Hepatocyte (in vitro differentiated cells): ENCODE measurements at regions not wholly inside any gene's neighbourhood (a gene's known extent, or its start where the extent isn't known, plus 50 kb on each side); places are given as distances from the start of the nearest gene placed in this dataset.

Experiments
- EZH2 ChIP-seq: fragments of 200-600 bp; sonication (generic); IDR thresholded peaks from 2 replicates; pipeline ENCODE4 v1.6.1; 2016; ENCODE audit warnings: antibody characterized with exemption, mild to moderate bottlenecking, borderline replicate concordance
- TF ChIP-seq, protein P1 (sequence below): fragments of 200-600 bp; sonication (generic); IDR thresholded peaks from 2 replicates; pipeline ENCODE4 v1.5.1; 2016; ENCODE audit warnings: antibody characterized with exemption, mild to moderate bottlenecking; ENCODE audit not compliant: poor library complexity

DNA sequence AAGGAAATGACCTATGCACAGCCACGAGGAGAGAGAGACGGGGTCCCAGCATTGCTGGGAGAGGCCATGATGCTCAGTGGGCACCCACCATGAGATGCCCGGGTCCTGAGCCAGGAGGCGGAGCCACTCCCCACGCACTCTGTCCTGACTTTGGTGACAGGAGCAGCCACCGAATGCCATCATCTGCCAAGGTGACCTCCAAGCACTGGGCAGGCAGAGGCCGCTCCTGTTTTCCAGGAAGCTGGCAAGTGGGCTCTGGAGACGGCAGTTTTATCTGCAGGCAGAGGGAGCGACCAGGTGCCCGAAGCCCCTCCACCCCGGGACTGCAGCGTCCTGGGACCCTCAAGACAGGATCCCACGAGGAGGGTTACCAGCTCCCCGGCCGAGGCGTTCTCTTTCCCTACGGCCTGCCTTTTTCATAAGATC, 453.9 kb downstream of the BRD1 start:
- TF ChIP-seq, protein P1, sequence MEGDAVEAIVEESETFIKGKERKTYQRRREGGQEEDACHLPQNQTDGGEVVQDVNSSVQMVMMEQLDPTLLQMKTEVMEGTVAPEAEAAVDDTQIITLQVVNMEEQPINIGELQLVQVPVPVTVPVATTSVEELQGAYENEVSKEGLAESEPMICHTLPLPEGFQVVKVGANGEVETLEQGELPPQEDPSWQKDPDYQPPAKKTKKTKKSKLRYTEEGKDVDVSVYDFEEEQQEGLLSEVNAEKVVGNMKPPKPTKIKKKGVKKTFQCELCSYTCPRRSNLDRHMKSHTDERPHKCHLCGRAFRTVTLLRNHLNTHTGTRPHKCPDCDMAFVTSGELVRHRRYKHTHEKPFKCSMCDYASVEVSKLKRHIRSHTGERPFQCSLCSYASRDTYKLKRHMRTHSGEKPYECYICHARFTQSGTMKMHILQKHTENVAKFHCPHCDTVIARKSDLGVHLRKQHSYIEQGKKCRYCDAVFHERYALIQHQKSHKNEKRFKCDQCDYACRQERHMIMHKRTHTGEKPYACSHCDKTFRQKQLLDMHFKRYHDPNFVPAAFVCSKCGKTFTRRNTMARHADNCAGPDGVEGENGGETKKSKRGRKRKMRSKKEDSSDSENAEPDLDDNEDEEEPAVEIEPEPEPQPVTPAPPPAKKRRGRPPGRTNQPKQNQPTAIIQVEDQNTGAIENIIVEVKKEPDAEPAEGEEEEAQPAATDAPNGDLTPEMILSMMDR, result no peak
- TF ChIP-seq EZH2, result no peak
